GM12873 (cell line): ENCODE measurements at regions not wholly inside any gene's neighbourhood (a gene's known extent, or its start where the extent isn't known, plus 50 kb on each side); places are given as distances from the start of the nearest gene placed in this dataset.

Source experiments
- CTCF ChIP-seq: IDR thresholded peaks from 2 replicates; pipeline ENCODE4 v1.5.1; 2012; ENCODE audit warnings: low read depth, mild to moderate bottlenecking, moderate library complexity, low read length, control low read depth; ENCODE audit not compliant: insufficient read depth; ENCODE audit errors: missing control alignments

- TF ChIP-seq CTCF = no peak
Measured at GRCh38 chr18:73758446-73758845, 389.2 kb downstream of the FBXO15 start.

- no peak for TF ChIP-seq CTCF
Measured at GRCh38 chr18:73756256-73757091, 391.2 kb downstream of the FBXO15 start.

GRCh38 chr18:73752965-73753364 lies 394.7 kb downstream of the FBXO15 start:
- no peak for TF ChIP-seq CTCF

GRCh38 chr18:73752546-73752945 lies 395.1 kb downstream of the FBXO15 start:
- TF ChIP-seq CTCF = no peak

DNA sequence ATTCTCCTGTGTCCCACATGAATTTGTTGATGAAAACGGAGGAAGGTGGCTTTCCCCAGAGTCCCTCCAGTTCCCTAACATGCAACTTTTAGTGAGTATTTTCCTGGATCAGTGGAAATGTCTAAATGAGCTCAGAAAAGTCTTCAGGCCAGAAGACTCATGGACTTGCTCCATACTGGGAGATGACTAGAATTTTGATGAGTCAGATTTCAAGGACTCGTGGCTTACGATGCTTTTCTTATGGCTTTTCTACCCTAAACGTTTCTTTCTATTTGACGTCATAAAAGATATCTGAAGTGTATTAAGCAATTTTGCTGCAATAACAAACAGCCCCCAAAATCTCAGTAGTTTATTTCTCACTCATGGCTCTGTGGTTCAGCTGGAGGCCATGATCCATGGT lies 397.6 kb downstream of the FBXO15 start:
- no peak for TF ChIP-seq CTCF

DNA sequence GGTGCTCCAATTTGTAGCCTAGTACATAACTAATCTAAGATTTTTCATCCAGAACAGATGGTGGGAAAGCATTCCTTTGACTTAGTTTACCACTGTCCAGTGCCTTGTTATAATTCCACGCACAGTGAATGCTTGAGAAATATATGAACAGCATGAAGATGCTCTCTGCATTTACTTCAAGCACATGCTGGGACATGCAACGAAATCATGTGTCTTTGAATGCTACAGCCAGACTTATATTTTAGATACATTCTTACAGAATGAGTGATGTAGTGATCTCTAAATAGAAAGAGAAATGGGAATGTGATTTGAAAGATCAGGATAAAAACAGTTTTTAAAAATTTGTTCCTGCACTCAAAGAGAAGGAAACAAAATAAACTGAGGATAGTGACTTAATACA lies 398.3 kb downstream of the FBXO15 start:
- no peak for TF ChIP-seq CTCF

DNA sequence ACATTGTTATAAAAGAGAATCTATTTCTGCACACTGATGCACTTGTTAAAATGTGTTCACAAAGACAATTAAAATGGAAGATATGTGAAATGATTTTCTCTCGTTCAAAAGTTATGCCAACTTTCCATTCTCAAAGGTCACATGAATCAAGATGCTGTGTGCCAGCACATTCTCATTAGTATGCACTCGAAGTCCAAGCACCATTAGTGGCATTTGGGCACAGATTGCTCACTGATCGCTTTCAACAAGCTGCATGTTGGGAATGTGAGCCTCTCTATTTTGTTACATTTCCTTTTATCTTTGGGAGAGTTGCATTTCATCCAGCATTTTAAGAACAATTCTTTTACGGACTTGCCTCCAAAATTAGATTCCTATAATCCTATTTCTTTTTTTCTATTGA lies 398.9 kb downstream of the FBXO15 start:
- TF ChIP-seq CTCF = no peak
